ENCODE measurements at regions not wholly inside any gene's neighbourhood (a gene's known extent, or its start where the extent isn't known, plus 50 kb on each side); places are given as distances from the start of the nearest gene placed in this dataset.

DNA sequence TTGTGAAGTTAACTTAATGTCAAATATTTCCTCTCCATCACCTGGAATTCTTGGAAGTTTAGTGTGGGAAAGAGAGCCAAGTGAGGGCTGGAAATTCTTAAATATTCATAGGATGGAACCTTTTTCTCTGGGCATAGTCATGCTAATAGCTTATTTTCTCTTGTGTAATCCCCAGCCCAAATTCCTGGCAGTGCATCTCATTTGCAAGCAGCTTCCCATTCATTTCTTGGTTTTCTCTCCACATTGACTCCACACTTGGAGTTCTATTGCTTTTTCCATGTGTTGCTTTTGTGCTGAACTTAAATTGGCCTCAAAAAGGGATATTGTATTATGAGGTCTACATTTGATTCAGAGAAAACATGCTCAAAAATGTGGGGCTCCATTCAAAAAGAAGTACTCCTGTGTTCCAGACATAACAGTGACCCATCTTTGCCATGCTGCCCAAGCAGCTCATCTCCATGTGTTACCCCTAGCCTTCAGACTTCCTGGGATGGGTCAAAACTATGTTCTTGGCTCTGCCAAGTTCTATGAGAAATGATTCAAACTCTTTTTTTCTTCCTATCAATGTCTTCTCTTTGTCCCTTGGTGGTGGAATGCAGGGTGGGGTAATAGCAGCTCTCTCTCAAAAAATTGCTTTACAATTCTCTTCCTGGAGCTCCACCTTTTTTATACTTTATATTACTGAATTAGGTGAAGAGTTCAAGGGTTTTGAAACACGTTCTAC lies 2471.5 kb downstream of the PCDH9 start:
- Mint-ChIP-seq H3K27ac (no peak overlapping the region), H3K36me3 (no peaks in the 10 kb centered on the region), H3K27me3 (no peaks in the 10 kb centered on the region), H3K4me3 (no peak overlapping the region), H3K4me1 (no peaks in the 10 kb centered on the region), H3K9me3 (peaks cover 1 to 3% of the 10 kb centered on the region in 2 donors)
- ATAC-seq (replicated peaks) = no peak
- no peak for DNase-seq

DNA sequence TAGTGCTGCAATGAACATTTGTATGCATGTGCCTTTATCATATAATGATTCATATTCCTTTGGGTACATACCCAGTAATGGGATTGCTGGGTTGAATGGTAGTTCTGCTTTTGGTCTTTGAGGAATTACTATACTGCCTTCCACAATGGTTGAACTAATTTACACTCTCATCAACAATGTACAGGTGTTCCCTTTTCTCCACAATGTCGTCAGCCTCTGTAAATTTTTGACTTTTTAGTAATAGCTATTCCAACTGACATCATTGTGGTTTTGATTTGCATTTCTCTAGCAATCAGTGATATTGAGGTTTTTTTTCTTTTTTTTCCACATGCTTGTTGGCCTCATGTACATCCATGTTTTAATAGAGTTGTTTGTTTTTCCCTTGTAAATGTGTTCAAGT lies 2473.5 kb downstream of the PCDH9 start:
- DNase-seq = no peak
- H3K4me1 Mint-ChIP-seq = no peaks in the 10 kb centered on the region
- H3K27ac Mint-ChIP-seq = no peak overlapping the region
- H3K36me3 Mint-ChIP-seq = no peaks in the 10 kb centered on the region
- ATAC-seq (replicated peaks) = no peak
- H3K9me3 Mint-ChIP-seq = peaks cover 0 to 1% of the 10 kb centered on the region in 2 donors
- no peak overlapping the region for H3K4me3 Mint-ChIP-seq
- no peaks in the 10 kb centered on the region for H3K27me3 Mint-ChIP-seq

DNA sequence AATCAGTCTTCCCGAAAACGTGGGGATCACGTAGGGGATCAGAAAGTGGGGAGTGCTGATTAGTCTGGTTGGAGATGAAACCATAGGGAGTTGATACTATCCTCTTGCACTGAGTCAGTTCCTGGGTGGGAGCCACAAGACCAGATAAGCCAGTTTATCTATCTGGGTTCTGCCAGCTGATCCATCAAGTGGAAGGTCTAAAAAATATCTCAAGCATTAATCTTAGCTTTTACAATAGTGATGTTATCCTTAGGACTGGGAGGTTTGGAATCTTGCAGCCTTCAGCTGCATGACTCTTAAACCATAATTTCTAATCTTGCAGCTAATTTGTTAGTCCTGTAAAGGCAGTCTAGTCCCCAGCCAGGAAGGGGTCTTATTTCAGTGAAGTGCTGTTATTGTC lies 2474.2 kb downstream of the PCDH9 start:
- H3K36me3 Mint-ChIP-seq = no peaks in the 10 kb centered on the region
- peaks cover 0 to 1% of the 10 kb centered on the region in 2 donors for H3K9me3 Mint-ChIP-seq
- DNase-seq (no peak), ATAC-seq (replicated peaks) (no peak)
- H3K27me3 Mint-ChIP-seq = no peaks in the 10 kb centered on the region
- no peak overlapping the region for H3K4me3 Mint-ChIP-seq
- H3K27ac Mint-ChIP-seq = no peak overlapping the region
- no peaks in the 10 kb centered on the region for H3K4me1 Mint-ChIP-seq

DNA sequence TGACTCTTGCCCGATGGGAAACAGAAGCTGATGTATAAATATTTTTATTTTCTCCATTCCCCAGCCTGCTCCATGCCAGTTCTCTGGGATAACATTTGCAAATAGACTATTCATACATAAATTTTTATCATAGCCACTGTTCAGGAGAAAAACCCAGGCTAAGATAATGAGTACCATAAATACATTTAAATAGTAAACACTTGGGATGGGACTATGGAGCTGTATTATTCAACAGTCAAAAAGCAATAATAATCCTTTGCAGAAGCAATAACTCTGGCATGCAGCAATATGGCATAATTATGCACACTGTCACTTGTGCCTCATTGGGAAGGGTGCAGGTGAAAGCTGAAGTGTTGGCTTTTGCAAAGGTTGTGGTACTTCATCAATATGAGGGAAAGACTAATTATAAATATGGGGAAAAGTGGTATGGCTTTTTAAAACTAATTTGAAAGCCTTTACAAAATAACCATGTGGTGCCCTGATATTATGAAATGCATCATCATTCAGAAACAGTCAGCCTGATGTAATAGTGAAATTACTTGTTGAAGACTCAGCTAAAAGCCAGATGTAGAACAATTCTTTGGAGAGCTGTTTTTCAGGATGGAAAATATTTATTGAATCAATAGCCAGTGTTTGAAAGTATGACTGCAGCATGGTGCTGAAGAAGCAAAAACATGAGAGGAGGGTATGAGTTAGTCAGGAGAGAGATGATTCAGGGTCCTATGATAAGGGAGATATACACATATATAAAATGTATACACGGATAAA lies 2476.7 kb downstream of the PCDH9 start:
- no peaks in the 10 kb centered on the region for H3K27me3 Mint-ChIP-seq
- DNase-seq (no peak), ATAC-seq (replicated peaks) (no peak)
- no peak overlapping the region for H3K4me3 Mint-ChIP-seq
- no peak overlapping the region for H3K27ac Mint-ChIP-seq
- peaks cover 0 to 1% of the 10 kb centered on the region in 2 donors for H3K9me3 Mint-ChIP-seq
- no peaks in the 10 kb centered on the region for H3K4me1 Mint-ChIP-seq
- no peaks in the 10 kb centered on the region for H3K36me3 Mint-ChIP-seq

DNA sequence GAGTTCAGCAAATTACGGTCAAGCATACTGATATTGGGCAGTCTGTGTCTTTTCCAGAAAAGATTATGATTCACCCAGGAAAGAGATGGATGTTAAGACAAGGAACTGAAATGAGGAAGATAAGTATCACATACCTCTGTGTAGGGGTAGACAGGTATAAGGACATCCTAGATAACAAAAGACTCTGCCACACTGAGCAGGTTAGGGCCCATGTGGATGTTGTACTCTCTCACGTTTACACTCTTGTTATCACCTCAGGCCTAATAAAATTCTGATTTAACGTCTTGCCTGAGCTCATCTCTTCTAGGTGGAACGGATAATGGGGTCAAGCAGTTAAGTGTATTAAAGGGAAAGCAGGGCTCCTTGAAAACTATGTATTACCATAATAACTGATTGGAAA lies 2480.8 kb downstream of the PCDH9 start:
- Mint-ChIP-seq H3K36me3 (no peaks in the 10 kb centered on the region), H3K27me3 (no peaks in the 10 kb centered on the region), H3K9me3 (peaks cover 0 to 1% of the 10 kb centered on the region in 2 donors), H3K4me1 (no peaks in the 10 kb centered on the region), H3K27ac (no peak overlapping the region), H3K4me3 (no peak overlapping the region)
- no peak for DNase-seq
- ATAC-seq (replicated peaks) = no peak

GRCh38 chr13:64746845-64747244 lies 2483.3 kb downstream of the PCDH9 start:
- no peak overlapping the region for H3K27ac Mint-ChIP-seq
- no peak for DNase-seq
- no peak overlapping the region for H3K4me3 Mint-ChIP-seq
- no peaks in the 10 kb centered on the region for H3K27me3 Mint-ChIP-seq
- ATAC-seq (replicated peaks) = no peak
- peaks cover 0 to 2% of the 10 kb centered on the region in 2 donors for H3K9me3 Mint-ChIP-seq
- no peaks in the 10 kb centered on the region for H3K4me1 Mint-ChIP-seq
- no peaks in the 10 kb centered on the region for H3K36me3 Mint-ChIP-seq

GRCh38 chr13:64740493-64740892 lies 2489.6 kb downstream of the PCDH9 start:
- no peak overlapping the region for H3K4me3 Mint-ChIP-seq
- H3K27ac Mint-ChIP-seq = no peak overlapping the region
- no peaks in the 10 kb centered on the region for H3K36me3 Mint-ChIP-seq
- H3K4me1 Mint-ChIP-seq = no peaks in the 10 kb centered on the region
- no peaks in the 10 kb centered on the region for H3K27me3 Mint-ChIP-seq
- DNase-seq (no peak), ATAC-seq (replicated peaks) (no peak)
- peaks cover 7 to 8% of the 10 kb centered on the region in 2 donors for H3K9me3 Mint-ChIP-seq

- DNase-seq (no peak), ATAC-seq (replicated peaks) (no peak)
- Mint-ChIP-seq H3K27ac (no peak overlapping the region), H3K4me3 (no peak overlapping the region), H3K36me3 (no peaks in the 10 kb centered on the region), H3K27me3 (no peaks in the 10 kb centered on the region), H3K9me3 (peaks cover 0 to 2% of the 10 kb centered on the region in 2 donors), H3K4me1 (no peaks in the 10 kb centered on the region)
These were observed 2504.6 kb downstream of the PCDH9 start for GRCh38 chr13:64725492-64725891.

- peaks cover 0 to 2% of the 10 kb centered on the region in 2 donors for H3K9me3 Mint-ChIP-seq
- no peak for ATAC-seq (replicated peaks)
- no peaks in the 10 kb centered on the region for H3K36me3 Mint-ChIP-seq
- DNase-seq = no peak
- H3K27me3 Mint-ChIP-seq = no peaks in the 10 kb centered on the region
- no peaks in the 10 kb centered on the region for H3K4me1 Mint-ChIP-seq
- no peak overlapping the region for H3K27ac Mint-ChIP-seq
- no peak overlapping the region for H3K4me3 Mint-ChIP-seq
These were observed 2506.4 kb downstream of the PCDH9 start for GRCh38 chr13:64723724-64724123.

- Mint-ChIP-seq H3K27ac (no peak overlapping the region), H3K27me3 (no peaks in the 10 kb centered on the region)
These were observed 2512.0 kb downstream of the PCDH9 start for GRCh38 chr13:64718116-64718515.

DNA sequence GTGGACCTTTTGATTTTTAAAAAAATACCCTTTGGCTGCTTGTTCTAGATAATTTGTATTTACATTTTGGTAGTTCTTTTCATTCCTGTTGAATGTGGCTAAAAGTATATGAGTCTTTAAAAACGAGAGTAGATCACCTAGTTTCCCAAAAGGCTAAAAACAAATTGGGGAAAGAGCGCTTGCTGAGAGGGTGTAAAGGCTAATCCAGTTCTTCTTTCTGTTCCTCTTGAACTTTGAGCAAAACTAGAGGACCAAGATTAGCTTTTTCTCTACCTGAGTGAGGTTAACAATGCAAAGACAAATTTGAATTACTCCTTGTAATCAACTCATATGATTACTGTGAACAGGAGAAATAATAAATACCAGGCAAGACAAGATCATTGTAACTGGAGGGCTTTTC lies 2513.2 kb downstream of the PCDH9 start:
- Mint-ChIP-seq H3K4me1 (no peaks in the 10 kb centered on the region), H3K4me3 (no peak overlapping the region), H3K27ac (no peak overlapping the region), H3K36me3 (no peaks in the 10 kb centered on the region), H3K27me3 (no peaks in the 10 kb centered on the region), H3K9me3 (peaks cover 0 to 2% of the 10 kb centered on the region in 2 donors)
- no peak for ATAC-seq (replicated peaks)
- DNase-seq = no peak

More at GRCh38 chr13:64718116-64718515, 2512.0 kb downstream of the PCDH9 start:
- Mint-ChIP-seq H3K36me3 (no peaks in the 10 kb centered on the region), H3K4me1 (no peaks in the 10 kb centered on the region), H3K9me3 (peaks cover 0 to 2% of the 10 kb centered on the region in 2 donors), H3K4me3 (no peak overlapping the region)
- no peak for ATAC-seq (replicated peaks)
- no peak for DNase-seq

DNA sequence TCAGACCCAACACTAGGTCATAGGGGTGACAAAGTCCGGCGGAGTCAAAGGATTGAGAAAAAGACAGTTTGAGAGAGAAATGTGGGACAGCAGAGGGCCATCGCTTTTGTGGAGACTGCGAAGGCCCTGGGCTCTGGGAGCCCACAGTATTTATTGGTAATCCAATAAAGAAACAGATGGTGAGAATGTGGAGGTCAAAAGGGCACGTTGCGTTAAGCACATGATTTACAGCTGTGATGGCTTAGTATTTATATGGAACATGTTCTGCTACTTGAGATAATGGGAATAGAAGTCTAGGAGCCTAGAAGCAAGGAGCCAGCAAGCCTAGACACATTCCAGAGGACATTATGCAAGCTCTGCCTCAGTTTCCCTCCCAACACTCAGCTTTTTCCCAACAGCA lies 2521.1 kb downstream of the PCDH9 start:
- no peak for ATAC-seq (replicated peaks)
- H3K4me3 Mint-ChIP-seq = no peak overlapping the region
- no peaks in the 10 kb centered on the region for H3K27me3 Mint-ChIP-seq
- no peaks in the 10 kb centered on the region for H3K4me1 Mint-ChIP-seq
- no peak overlapping the region for H3K27ac Mint-ChIP-seq
- DNase-seq = no peak
- H3K36me3 Mint-ChIP-seq = no peaks in the 10 kb centered on the region
- H3K9me3 Mint-ChIP-seq = peaks cover 4 to 9% of the 10 kb centered on the region in 2 donors

GRCh38 chr13:64704121-64704649 lies 2526.0 kb downstream of the PCDH9 start:
- H3K9me3 Mint-ChIP-seq = peaks cover 4 to 10% of the 10 kb centered on the region in 2 donors
- no peak overlapping the region for H3K4me3 Mint-ChIP-seq
- no peaks in the 10 kb centered on the region for H3K4me1 Mint-ChIP-seq
- DNase-seq (no peak), ATAC-seq (replicated peaks) (no peak)
- H3K36me3 Mint-ChIP-seq = no peaks in the 10 kb centered on the region
- H3K27me3 Mint-ChIP-seq = no peaks in the 10 kb centered on the region
- H3K27ac Mint-ChIP-seq = no peak overlapping the region

GRCh38 chr13:64697226-64697625 lies 2532.9 kb downstream of the PCDH9 start:
- DNase-seq (no peak), ATAC-seq (replicated peaks) (no peak)
- no peak overlapping the region for H3K4me3 Mint-ChIP-seq
- no peaks in the 10 kb centered on the region for H3K27me3 Mint-ChIP-seq
- H3K36me3 Mint-ChIP-seq = no peaks in the 10 kb centered on the region
- no peak overlapping the region for H3K27ac Mint-ChIP-seq
- H3K4me1 Mint-ChIP-seq = no peaks in the 10 kb centered on the region
- H3K9me3 Mint-ChIP-seq = peaks cover 3 to 6% of the 10 kb centered on the region in 2 donors
